A673 (cell line): ENCODE measurements at regions not wholly inside any gene's neighbourhood (a gene's known extent, or its start where the extent isn't known, plus 50 kb on each side); places are given as distances from the start of the nearest gene placed in this dataset.
"Not testable (repeated sequence)": the region's sequence is repeated elsewhere in the genome, so short reads cannot be mapped to it uniquely, and the experiment has no call there.

Source experiments
- BruUV-seq: library from RNA; stranded (reverse); fragments of 400-500 nt; replicated peaks from 2 replicates; lab custom pipeline; 2021; lab: Mats Ljungman, UMichigan
- CTCF ChIA-PET: fragments of 300-600 bp; sonication (Branson Sonifier 250); formaldehyde crosslinking; loops from one replicate; lab custom pipeline; 2022; ENCODE audit warnings: antibody characterized with exemption; lab: Charles Lee
- POLR2A ChIA-PET: fragments of 300-600 bp; sonication (Branson Sonifier 250); formaldehyde crosslinking; loops from one replicate; lab custom pipeline; 2022; ENCODE audit warnings: antibody characterized with exemption; ENCODE audit not compliant: low non-redundant PET; lab: Charles Lee
- DNase-seq: peaks from one replicate; pipeline ENCODE4 v3.0.0-alpha.2; 2015; ENCODE audit warnings: low spot score
- H3K27ac ChIP-seq: fragments of 200-600 bp; sonication (generic); 2 replicates; pipeline ENCODE4 v1.5.1; 2016; ENCODE audit warnings: mixed run types, low read depth, mild to moderate bottlenecking, mixed read lengths, antibody characterized with exemption, low read length; ENCODE audit not compliant: poor library complexity, severe bottlenecking
- H3K27me3 ChIP-seq: fragments of 200-600 bp; sonication (generic); replicated peaks from 2 replicates; pipeline ENCODE4 v1.6.1; 2017; ENCODE audit warnings: mixed run types, low read depth, mild to moderate bottlenecking, mixed read lengths, antibody characterized with exemption, low read length; ENCODE audit not compliant: insufficient read depth, poor library complexity
- H3K36me3 ChIP-seq: fragments of 200-600 bp; sonication (generic); 2 replicates; pipeline ENCODE4 v1.6.1; 2016; ENCODE audit warnings: mixed run types, mild to moderate bottlenecking, mixed read lengths, antibody characterized with exemption, low read length; ENCODE audit not compliant: insufficient read depth, poor library complexity, severe bottlenecking
- H3K4me1 ChIP-seq: fragments of 200-600 bp; sonication (generic); 2 replicates; pipeline ENCODE4 v1.6.1; 2017; ENCODE audit warnings: mixed run types, mild to moderate bottlenecking, mixed read lengths, antibody characterized with exemption, low read length; ENCODE audit not compliant: insufficient read depth, poor library complexity, severe bottlenecking
- H3K4me3 ChIP-seq: fragments of 200-600 bp; sonication (generic); 2 replicates; pipeline ENCODE4 v1.5.1; 2016; ENCODE audit warnings: low read depth, mixed run types, mild to moderate bottlenecking, mixed read lengths, low read length; ENCODE audit not compliant: poor library complexity, severe bottlenecking
- H3K9me3 ChIP-seq: fragments of 200-600 bp; sonication (generic); 2 replicates; pipeline ENCODE4 v1.6.1; 2016; ENCODE audit warnings: mixed run types, low read depth, mild to moderate bottlenecking, mixed read lengths, antibody characterized with exemption, low read length; ENCODE audit not compliant: poor library complexity, severe bottlenecking
- EZH2 ChIP-seq: fragments of 200-600 bp; sonication (generic); IDR thresholded peaks from 2 replicates; pipeline ENCODE4 v1.6.1; 2017; ENCODE audit warnings: borderline replicate concordance, low read depth, mild to moderate bottlenecking, mixed read lengths, antibody characterized with exemption, low read length; ENCODE audit not compliant: poor library complexity, severe bottlenecking
- intact Hi-C: fragments of 100-400 bp; cut with micrococcal nuclease; formaldehyde crosslinking; loops from one replicate; pipeline ENCODE4 v1.10.0; 2022; ENCODE audit not compliant: unreplicated experiment
- TF ChIP-seq, protein P1 (sequence below): fragments of 300-800, 200-600 bp; sonication (generic); conservative IDR thresholded peaks from 2 replicates; pipeline ENCODE4 v1.5.1; 2017; ENCODE audit warnings: low read depth, mild to moderate bottlenecking, antibody characterized with exemption, low read length, moderate library complexity, mixed read lengths

GRCh38 chr13:63449550-63449949 lies 2033.9 kb upstream of the PCDH20 start:
- CTCF ChIA-PET = no interaction called here
- Histone ChIP-seq H3K27ac (no peak overlapping the region), H3K4me3 (no peak overlapping the region), H3K27me3 (no peaks in the 10 kb centered on the region), H3K9me3 (no peaks in the 10 kb centered on the region), H3K36me3 (no peaks in the 10 kb centered on the region), H3K4me1 (peaks cover 4% of the 10 kb centered on the region)
- intact Hi-C loops = no loop called here
- POLR2A ChIA-PET = no interaction called here
- no TSS peak for BruUV-seq
- peak; percentile 37 for DNase-seq
- TF ChIP-seq EZH2 = no peak
- TF ChIP-seq, protein P1, sequence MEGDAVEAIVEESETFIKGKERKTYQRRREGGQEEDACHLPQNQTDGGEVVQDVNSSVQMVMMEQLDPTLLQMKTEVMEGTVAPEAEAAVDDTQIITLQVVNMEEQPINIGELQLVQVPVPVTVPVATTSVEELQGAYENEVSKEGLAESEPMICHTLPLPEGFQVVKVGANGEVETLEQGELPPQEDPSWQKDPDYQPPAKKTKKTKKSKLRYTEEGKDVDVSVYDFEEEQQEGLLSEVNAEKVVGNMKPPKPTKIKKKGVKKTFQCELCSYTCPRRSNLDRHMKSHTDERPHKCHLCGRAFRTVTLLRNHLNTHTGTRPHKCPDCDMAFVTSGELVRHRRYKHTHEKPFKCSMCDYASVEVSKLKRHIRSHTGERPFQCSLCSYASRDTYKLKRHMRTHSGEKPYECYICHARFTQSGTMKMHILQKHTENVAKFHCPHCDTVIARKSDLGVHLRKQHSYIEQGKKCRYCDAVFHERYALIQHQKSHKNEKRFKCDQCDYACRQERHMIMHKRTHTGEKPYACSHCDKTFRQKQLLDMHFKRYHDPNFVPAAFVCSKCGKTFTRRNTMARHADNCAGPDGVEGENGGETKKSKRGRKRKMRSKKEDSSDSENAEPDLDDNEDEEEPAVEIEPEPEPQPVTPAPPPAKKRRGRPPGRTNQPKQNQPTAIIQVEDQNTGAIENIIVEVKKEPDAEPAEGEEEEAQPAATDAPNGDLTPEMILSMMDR = no peak

DNA sequence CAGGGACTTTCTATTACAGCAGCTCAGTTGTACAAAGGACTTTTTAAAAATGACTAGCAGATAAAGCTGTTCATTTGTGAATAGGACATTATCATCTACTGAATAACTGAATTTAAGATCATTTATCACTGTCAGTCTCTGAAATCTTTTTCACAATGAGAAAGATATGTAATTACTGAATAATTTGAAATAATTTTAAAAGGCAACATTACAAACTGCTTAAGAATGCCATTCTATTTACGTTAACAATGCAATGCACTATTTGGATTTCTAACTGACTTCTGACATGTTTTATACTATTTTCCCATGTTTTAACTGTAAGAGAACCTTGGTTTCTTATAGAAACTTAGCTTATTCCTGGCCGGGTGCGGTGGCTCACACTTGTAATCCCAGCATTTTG lies 2033.0 kb upstream of the PCDH20 start:
- peaks cover 4% of the 10 kb centered on the region for H3K4me1 ChIP-seq
- no peak overlapping the region for H3K4me3 ChIP-seq
- ChIA-PET CTCF (no interaction called here), POLR2A (no interaction called here)
- H3K27me3 ChIP-seq = no peaks in the 10 kb centered on the region
- H3K9me3 ChIP-seq = no peaks in the 10 kb centered on the region
- DNase-seq = no peak
- no TSS peak for BruUV-seq
- H3K36me3 ChIP-seq = no peaks in the 10 kb centered on the region
- intact Hi-C loops = no loop called here
- H3K27ac ChIP-seq = no peak overlapping the region
- TF ChIP-seq, protein P1 = no peak
- TF ChIP-seq EZH2 = no peak

GRCh38 chr13:63446329-63446728 lies 2030.7 kb upstream of the PCDH20 start:
- POLR2A ChIA-PET = no interaction called here
- CTCF ChIA-PET = no interaction called here

DNA sequence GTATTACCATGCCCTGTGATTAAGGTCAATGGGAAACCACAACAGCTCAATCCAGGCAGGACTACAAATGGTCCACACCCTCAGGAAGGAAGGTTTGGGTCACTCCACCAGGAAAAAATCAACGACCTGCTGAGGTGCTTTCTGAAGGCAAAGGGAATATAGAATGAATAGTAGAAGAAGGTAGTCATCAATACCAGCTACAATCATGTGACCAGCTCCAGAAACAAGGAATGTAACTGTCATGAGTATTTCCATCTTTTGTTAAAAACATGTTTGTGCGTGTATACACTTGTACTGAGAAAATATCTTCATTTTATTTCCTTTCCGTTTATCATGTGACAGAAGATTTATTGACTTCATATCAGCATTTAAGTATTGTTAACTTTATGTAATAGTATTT lies 2028.6 kb upstream of the PCDH20 start:
- intact Hi-C loops, H3K27me3 ChIP-seq, BruUV-seq, POLR2A ChIA-PET, H3K27ac ChIP-seq, H3K4me3 ChIP-seq, H3K36me3 ChIP-seq, DNase-seq, H3K9me3 ChIP-seq, CTCF ChIA-PET, H3K4me1 ChIP-seq: not testable (repeated sequence)

More at GRCh38 chr13:63446329-63446728, 2030.7 kb upstream of the PCDH20 start:
- TF ChIP-seq EZH2 = no peak
- TF ChIP-seq, protein P1 = no peak
- Histone ChIP-seq H3K27ac (no peak overlapping the region), H3K4me3 (no peak overlapping the region), H3K9me3 (no peaks in the 10 kb centered on the region), H3K36me3 (no peaks in the 10 kb centered on the region), H3K27me3 (no peaks in the 10 kb centered on the region), H3K4me1 (peaks cover 4% of the 10 kb centered on the region)
- no peak for DNase-seq
- BruUV-seq = no TSS peak
- intact Hi-C loops = no loop called here
